Heart right ventricle (tissue), 16 donors: ENCODE measurements at regions not wholly inside any gene's neighbourhood (a gene's known extent, or its start where the extent isn't known, plus 50 kb on each side); places are given as distances from the start of the nearest gene placed in this dataset.

Experiments used
- ATAC-seq, 8 donors: fragments of 200-7000 bp; cut with Tn5 transposase; one replicate each; pipeline ENCODE4 v1.9.1; 2020; ENCODE audit warnings: mild to moderate bottlenecking in 8 of 8, moderate library complexity in 8 of 8, moderate number of reproducible peaks in 1 of 8
- DNase-seq, 2 donors: peaks; one replicate each; pipeline ENCODE4 v3.0.0-alpha.2; 2020
- H3K27ac ChIP-seq, 10 donors: fragments of 200-600 bp; sonication (generic) in 2 of 10; one replicate each; pipeline versions ENCODE4 v1.5.0 to v1.8.0; 2020 to 2022; ENCODE audit warnings: mild to moderate bottlenecking in 3 of 10
- H3K27me3 ChIP-seq, 7 donors: fragments of 200-600 bp; one replicate each; pipeline ENCODE4 v1.8.0; 2021 to 2022; ENCODE audit warnings: mild to moderate bottlenecking in 2 of 7
- H3K36me3 ChIP-seq, 9 donors: fragments of 200-600 bp; sonication (generic) in 1 of 9; one replicate each; pipeline versions ENCODE4 v1.5.0 to v1.8.0; 2020 to 2022; ENCODE audit warnings: mild to moderate bottlenecking in 2 of 9
- H3K4me1 ChIP-seq, 9 donors: fragments of 200-600 bp; sonication (generic) in 1 of 9; one replicate each; pipeline versions ENCODE4 v1.5.0 to v1.8.0; 2020 to 2022; ENCODE audit warnings: mild to moderate bottlenecking in 4 of 9
- H3K4me3 ChIP-seq, 10 donors: fragments of 200-600 bp; sonication (generic) in 2 of 10; one replicate each; pipeline versions ENCODE4 v1.5.0 to v1.8.0; 2020 to 2022; ENCODE audit warnings: mild to moderate bottlenecking in 7 of 10, moderate library complexity in 2 of 10
- H3K9me3 ChIP-seq, 11 donors: fragments of 200-600 bp in 10 of 11; sonication (generic) in 2 of 11; one replicate each; pipeline versions ENCODE4 v1.5.0 to v1.8.0; 2013 to 2022; ENCODE audit warnings: mild to moderate bottlenecking in 2 of 11, control low read depth in 1 of 11, moderate library complexity in 1 of 11
- WGBS, 2 donors: extraction: QIAGEN DNeasy Blood & Tissue Kit; methylation state at CpG; one replicate each; pipeline ENCODE4 v1.1.7; 2013; ENCODE audit warnings: inconsistent platforms in 1 of 2; 5-methylcytosine and 5-hydroxymethylcytosine counted together
- intact Hi-C, 10 donors: fragments of 100-400 bp; cut with DNase I; formaldehyde crosslinking; loops; one replicate each; pipeline versions ENCODE4 v1.11.1 to v1.14.2; 2022
- TF ChIP-seq, protein P1 (sequence below), 9 donors: fragments of 200-600 bp; sonication (generic) in 2 of 9; IDR thresholded peaks; one replicate each; pipeline versions ENCODE4 v1.5.0 to v1.8.0; 2021 to 2022; ENCODE audit warnings: antibody characterized with exemption in 9 of 9, mild to moderate bottlenecking in 5 of 9, moderate library complexity in 1 of 9
- donor health status: Arrhythmogenic right ventricular cardiomyopathy.
- donor health status: ischemic (EF 13 %, LVEDD 7.1; RV severe dilation, severe dysfunction).
- donor health status: healthy with polysubstance abuse.
- donor health status: DM: no; HTN: yes; CAD: no.
- donor health status: DM: no; HTN: no; CAD: no.
- donor health status: ischemic (EF 25% LVEDD 6.9; RV normal size, moderate dysfunction).
- donor health status: ischemic (EF 25% LVEDD 5.7; RV mildly dilated, moderate dysfunction).
- donor health status: healthy.
- donor health status: DM: yes; HTN: yes; CAD: no.
- donor health status: Ischemic cardiomyopathy.
- donor health status: ischemic (EF 35%, LVEDD 5.7; RV mildly dilated, moderate dysfunction).
- donor health status: nonischemic (EF 11% LVEDD 7.7; RV severe dilation, severe dysfunction).
- donor health status: DM: yes; HTN: yes; CAD: no.
- donor health status: PGD.
- donor health status: ischemic (EF 29% LVEDD 5.4; RV normal size, mild dysfunction).
- donor health status: nonischemic (EF 23%, LVEDD 6.1; RV moderate dilation, normal function).

GRCh38 chr2:15753233-15753798 lies 161.6 kb downstream of the DDX1 start:
- Histone ChIP-seq H3K27me3 (no peaks in the 10 kb centered on the region), H3K4me1 (peaks cover 0 to 49% (median 17%) of the 10 kb centered on the region in 9 donors), H3K9me3 (peaks cover 0 to 10% (median 0%) of the 10 kb centered on the region in 11 donors), H3K36me3 (no peaks in the 10 kb centered on the region), H3K4me3 (no peak overlapping the region), H3K27ac (no peak overlapping the region)
- no peak for DNase-seq
- TF ChIP-seq, protein P1, sequence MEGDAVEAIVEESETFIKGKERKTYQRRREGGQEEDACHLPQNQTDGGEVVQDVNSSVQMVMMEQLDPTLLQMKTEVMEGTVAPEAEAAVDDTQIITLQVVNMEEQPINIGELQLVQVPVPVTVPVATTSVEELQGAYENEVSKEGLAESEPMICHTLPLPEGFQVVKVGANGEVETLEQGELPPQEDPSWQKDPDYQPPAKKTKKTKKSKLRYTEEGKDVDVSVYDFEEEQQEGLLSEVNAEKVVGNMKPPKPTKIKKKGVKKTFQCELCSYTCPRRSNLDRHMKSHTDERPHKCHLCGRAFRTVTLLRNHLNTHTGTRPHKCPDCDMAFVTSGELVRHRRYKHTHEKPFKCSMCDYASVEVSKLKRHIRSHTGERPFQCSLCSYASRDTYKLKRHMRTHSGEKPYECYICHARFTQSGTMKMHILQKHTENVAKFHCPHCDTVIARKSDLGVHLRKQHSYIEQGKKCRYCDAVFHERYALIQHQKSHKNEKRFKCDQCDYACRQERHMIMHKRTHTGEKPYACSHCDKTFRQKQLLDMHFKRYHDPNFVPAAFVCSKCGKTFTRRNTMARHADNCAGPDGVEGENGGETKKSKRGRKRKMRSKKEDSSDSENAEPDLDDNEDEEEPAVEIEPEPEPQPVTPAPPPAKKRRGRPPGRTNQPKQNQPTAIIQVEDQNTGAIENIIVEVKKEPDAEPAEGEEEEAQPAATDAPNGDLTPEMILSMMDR (IDR thresholded peaks at IDR 0.05) = no peak
- 89 to 91% methylated on average over 7 of the region's 7 CpGs for WGBS, 2 donors
- intact Hi-C loops = no loop called here
- ATAC-seq = no peak

GRCh38 chr2:15753811-15754702 lies 162.4 kb downstream of the DDX1 start:
- ATAC-seq = peak in 1 of 8 donors; percentile 25
- Histone ChIP-seq H3K9me3 (peaks cover 0 to 10% (median 0%) of the 10 kb centered on the region in 11 donors), H3K27me3 (no peaks in the 10 kb centered on the region), H3K4me3 (no peak overlapping the region), H3K4me1 (peaks cover 0 to 43% (median 16%) of the 10 kb centered on the region in 9 donors), H3K36me3 (no peaks in the 10 kb centered on the region), H3K27ac (peak overlapping the region in 1 of 10 donors; percentile 37)
- 94 to 97% methylated on average over 15 of the region's 15 CpGs for WGBS, 2 donors
- DNase-seq = no peak
- intact Hi-C loops = no loop called here
- TF ChIP-seq, protein P1 (IDR thresholded peaks at IDR 0.05) = no peak

DNA sequence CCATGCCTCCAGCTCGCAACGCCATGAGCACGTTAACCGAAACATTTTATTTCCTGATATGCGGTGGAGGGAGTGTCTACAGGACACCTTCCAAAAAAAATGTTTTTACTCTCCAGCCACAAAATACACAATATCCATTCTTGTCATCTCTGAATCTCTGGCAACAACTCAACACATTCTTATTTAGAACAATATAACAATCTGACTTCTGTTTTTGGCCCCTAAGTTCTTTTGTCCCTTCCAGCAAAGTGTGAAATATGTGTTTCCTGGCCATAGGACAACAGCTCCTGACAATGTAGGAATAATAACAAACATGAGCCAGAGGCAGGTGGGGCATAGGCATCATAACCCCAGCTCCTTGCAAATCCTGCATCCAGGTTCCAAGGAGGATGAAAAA lies 163.0 kb downstream of the DDX1 start:
- no peak overlapping the region for H3K4me3 ChIP-seq
- peaks cover 0 to 36% (median 10%) of the 10 kb centered on the region in 9 donors for H3K4me1 ChIP-seq
- ATAC-seq (peak in 5 of 8 donors; percentile 37 to 84 (median 56)), DNase-seq (no peak)
- no peaks in the 10 kb centered on the region for H3K27me3 ChIP-seq
- TF ChIP-seq, protein P1 (IDR thresholded peaks at IDR 0.05) = no peak
- intact Hi-C loops = no loop called here
- H3K9me3 ChIP-seq = peaks cover 0 to 10% (median 0%) of the 10 kb centered on the region in 11 donors
- H3K27ac ChIP-seq = peak overlapping the region in 1 of 10 donors; percentile 37
- no peaks in the 10 kb centered on the region for H3K36me3 ChIP-seq
- 73 to 75% methylated on average over 5 of the region's 5 CpGs for WGBS, 2 donors

DNA sequence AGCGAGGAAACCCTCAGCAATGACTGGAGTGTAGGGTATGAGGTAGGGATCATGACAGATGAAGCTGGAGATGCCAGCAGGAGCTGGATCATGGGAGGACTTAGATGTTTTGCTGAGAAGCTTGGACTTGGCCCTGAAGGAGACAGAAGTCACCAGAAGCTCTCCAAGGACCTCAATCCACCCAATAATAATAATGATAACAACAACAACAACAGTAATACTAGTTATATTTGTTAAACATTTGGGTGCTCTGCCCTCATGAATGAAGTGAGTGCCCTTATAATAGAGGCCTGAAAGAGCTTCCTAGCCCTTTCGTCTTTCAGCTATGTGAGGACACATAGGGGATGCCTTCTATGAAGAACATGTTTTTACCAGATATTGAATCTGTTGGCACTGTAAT lies 163.9 kb downstream of the DDX1 start:
- peaks cover 0 to 10% (median 0%) of the 10 kb centered on the region in 11 donors for H3K9me3 ChIP-seq

More for the DNA sequence above, 163.9 kb downstream of the DDX1 start:
- ATAC-seq (no peak), DNase-seq (no peak)
- Histone ChIP-seq H3K36me3 (no peaks in the 10 kb centered on the region), H3K27me3 (no peaks in the 10 kb centered on the region), H3K27ac (no peak overlapping the region), H3K4me1 (peaks cover 0 to 31% (median 2%) of the 10 kb centered on the region in 9 donors), H3K4me3 (no peak overlapping the region)
- WGBS, 2 donors = 97 to 98% methylated on average over 2 of the region's 2 CpGs
- TF ChIP-seq, protein P1 (IDR thresholded peaks at IDR 0.05) = no peak
- intact Hi-C loops = no loop called here
